ENCODE measurements at regions not wholly inside any gene's neighbourhood (a gene's known extent, or its start where the extent isn't known, plus 50 kb on each side); places are given as distances from the start of the nearest gene placed in this dataset.

- FAIRE-seq = no peak
- TF ChIP-seq CTCF (IDR thresholded peaks at IDR 0.05; ENCODE audit: insufficient read depth, missing control alignments) = no peak
- no peak for DNase-seq (ENCODE audit: insufficient read length, low spot score)
Observed at GRCh38 chr11:123378096-123378495, 52.0 kb upstream of the GRAMD1B start.

GRCh38 chr11:123377355-123377754, 52.7 kb upstream of the GRAMD1B start:
- DNase-seq (ENCODE audit: insufficient read length, low spot score) (no peak), FAIRE-seq (no peak)
- TF ChIP-seq CTCF (IDR thresholded peaks at IDR 0.05; ENCODE audit: insufficient read depth, missing control alignments) = no peak

GRCh38 chr11:123375832-123376231, 54.2 kb upstream of the GRAMD1B start:
- DNase-seq (ENCODE audit: insufficient read length, low spot score) = no peak
- TF ChIP-seq CTCF (IDR thresholded peaks at IDR 0.05; ENCODE audit: insufficient read depth, missing control alignments) = no peak
- peak; percentile 6 for FAIRE-seq

- DNase-seq (ENCODE audit: insufficient read length, low spot score) (no peak), FAIRE-seq (peak; percentile 69)
- TF ChIP-seq CTCF (IDR thresholded peaks at IDR 0.05; ENCODE audit: insufficient read depth, missing control alignments) = no peak
Observed at GRCh38 chr11:123374622-123374968, 55.5 kb upstream of the GRAMD1B start.

- DNase-seq (ENCODE audit: insufficient read length, low spot score) (no peak), FAIRE-seq (peak; percentile 85)
- TF ChIP-seq CTCF (IDR thresholded peaks at IDR 0.05; ENCODE audit: insufficient read depth, missing control alignments) = no peak
Observed at GRCh38 chr11:123373754-123374621, 56.1 kb upstream of the GRAMD1B start.

GRCh38 chr11:123371506-123372297, 58.4 kb upstream of the GRAMD1B start:
- no peak for DNase-seq (ENCODE audit: insufficient read length, low spot score)
- no peak for TF ChIP-seq CTCF (IDR thresholded peaks at IDR 0.05; ENCODE audit: insufficient read depth, missing control alignments)
- no peak for FAIRE-seq

- TF ChIP-seq CTCF (IDR thresholded peaks at IDR 0.05; ENCODE audit: insufficient read depth, missing control alignments) = no peak
- DNase-seq (ENCODE audit: insufficient read length, low spot score) = no peak
- no peak for FAIRE-seq
Observed at GRCh38 chr11:123366924-123367323, 63.1 kb upstream of the GRAMD1B start.
